ENCODE measurements at regions not wholly inside any gene's neighbourhood (a gene's known extent, or its start where the extent isn't known, plus 50 kb on each side); places are given as distances from the start of the nearest gene placed in this dataset.

- no peak for FAIRE-seq
- ATAC-seq: no peak
- Histone ChIP-seq H3K4me1 (no peaks in the 10 kb centered on the region), H3K9me3 (no peaks in the 10 kb centered on the region), H3K4me2 (no peak overlapping the region), H3K27ac (no peak overlapping the region), H3K4me3 (no peak overlapping the region)
- ChIA-PET POLR2A (no interaction called here), CTCF (no interaction called here)
- 0% methylated on average over 2 of the region's 2 CpGs for WGBS (ENCODE audit: missing lambda C conversion rate)
- TF ChIP-seq SMC3 (IDR thresholded peaks at IDR 0.05) (no peak), EP300 (IDR thresholded peaks at IDR 0.05) (no peak), JUNB (IDR thresholded peaks at IDR 0.05) (no peak), FOXS1 (CRISPR knock-in tag; IDR thresholded peaks at IDR 0.05) (no peak), JUN (IDR thresholded peaks at IDR 0.05) (no peak), MAZ (IDR thresholded peaks at IDR 0.05; ENCODE audit: borderline replicate concordance, low read depth, low read length) (no peak), CBX8 (IDR thresholded peaks at IDR 0.05) (no peak)
- TF ChIP-seq, protein P1, sequence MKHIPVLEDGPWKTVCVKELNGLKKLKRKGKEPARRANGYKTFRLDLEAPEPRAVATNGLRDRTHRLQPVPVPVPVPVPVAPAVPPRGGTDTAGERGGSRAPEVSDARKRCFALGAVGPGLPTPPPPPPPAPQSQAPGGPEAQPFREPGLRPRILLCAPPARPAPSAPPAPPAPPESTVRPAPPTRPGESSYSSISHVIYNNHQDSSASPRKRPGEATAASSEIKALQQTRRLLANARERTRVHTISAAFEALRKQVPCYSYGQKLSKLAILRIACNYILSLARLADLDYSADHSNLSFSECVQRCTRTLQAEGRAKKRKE (CRISPR knock-in tag; IDR thresholded peaks at IDR 0.05; ENCODE audit: low read depth): no peak
- TF ChIP-seq, protein P2, sequence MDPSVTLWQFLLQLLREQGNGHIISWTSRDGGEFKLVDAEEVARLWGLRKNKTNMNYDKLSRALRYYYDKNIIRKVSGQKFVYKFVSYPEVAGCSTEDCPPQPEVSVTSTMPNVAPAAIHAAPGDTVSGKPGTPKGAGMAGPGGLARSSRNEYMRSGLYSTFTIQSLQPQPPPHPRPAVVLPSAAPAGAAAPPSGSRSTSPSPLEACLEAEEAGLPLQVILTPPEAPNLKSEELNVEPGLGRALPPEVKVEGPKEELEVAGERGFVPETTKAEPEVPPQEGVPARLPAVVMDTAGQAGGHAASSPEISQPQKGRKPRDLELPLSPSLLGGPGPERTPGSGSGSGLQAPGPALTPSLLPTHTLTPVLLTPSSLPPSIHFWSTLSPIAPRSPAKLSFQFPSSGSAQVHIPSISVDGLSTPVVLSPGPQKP (IDR thresholded peaks at IDR 0.05; ENCODE audit: low read depth, low read length): no peak
- no peak for DNase-seq (ENCODE audit: low read depth in 1 of 2, low spot score in 1 of 2)
Measured at GRCh38 chr7:113374955-113375354, 256.6 kb upstream of the SMIM30 start.

DNA sequence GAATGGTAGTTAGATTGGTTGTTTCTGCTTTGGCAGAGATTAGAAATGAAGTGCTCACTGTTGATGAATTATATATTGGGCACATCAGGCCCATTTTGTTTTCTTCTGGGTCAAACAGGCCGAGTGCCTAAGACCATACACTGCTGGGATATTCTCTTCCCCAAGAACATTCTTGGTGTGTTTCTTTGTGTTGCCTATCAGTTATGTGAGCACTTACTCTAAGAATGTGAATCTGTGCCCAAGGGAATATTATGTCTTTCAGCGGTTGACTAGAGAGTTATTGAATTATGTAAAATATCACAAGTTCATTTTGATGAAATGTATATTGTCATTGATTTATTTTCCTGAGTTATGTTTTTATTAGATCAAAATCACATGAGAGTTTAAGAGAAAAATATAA, 255.5 kb upstream of the SMIM30 start:
- CTCF ChIA-PET: no interaction called here
- ATAC-seq (no peak), FAIRE-seq (no peak)

DNA sequence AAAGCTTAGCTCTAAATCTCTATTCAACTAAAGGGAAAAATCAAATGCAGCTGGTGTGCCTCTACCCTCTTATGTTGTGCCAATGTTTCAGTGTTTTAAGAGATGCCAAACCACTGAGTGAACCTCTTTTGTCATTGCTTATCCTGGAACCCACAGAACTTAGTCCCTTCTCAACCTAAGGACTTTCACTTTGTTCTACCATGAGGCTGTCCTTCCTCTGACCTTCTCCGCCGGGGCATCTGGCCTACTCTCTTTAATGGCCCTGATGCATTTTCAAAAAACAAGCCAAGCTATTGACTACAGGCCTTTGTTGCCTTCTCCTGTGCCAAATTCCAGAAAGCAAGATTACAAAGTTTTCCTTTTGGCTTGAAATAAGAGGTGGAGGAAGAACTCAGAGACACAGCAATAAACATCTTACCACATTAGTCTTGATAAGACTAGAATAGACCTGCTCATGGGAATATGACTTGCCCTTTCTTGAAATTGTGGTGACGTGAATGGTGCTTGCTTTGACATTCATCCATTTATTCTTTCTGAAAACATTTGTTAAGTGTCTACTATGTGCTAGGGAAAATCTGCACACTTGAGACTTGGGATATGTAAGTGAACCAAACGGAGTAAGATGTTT, 253.2 kb upstream of the SMIM30 start:
- DNase-seq (ENCODE audit: low read depth in 1 of 2, low spot score in 1 of 2): no peak
- no peak for ATAC-seq
- Histone ChIP-seq H3K27ac (no peak overlapping the region), H3K9me3 (no peaks in the 10 kb centered on the region), H3K4me2 (no peak overlapping the region), H3K4me1 (no peaks in the 10 kb centered on the region), H3K4me3 (no peak overlapping the region)
- TF ChIP-seq GATA3 (IDR thresholded peaks at IDR 0.05; ENCODE audit: borderline replicate concordance) (no peak), MAX (IDR thresholded peaks at IDR 0.05) (no peak), EHMT2 (IDR thresholded peaks at IDR 0.05; ENCODE audit: low read depth) (no peak), TP53 (CRISPR knock-in tag; IDR thresholded peaks at IDR 0.05) (no peak), MAFK (IDR thresholded peaks at IDR 0.05; ENCODE audit: partially characterized antibody) (no peak), MYC (IDR thresholded peaks at IDR 0.05; ENCODE audit: borderline replicate concordance, low read length) (no peak), KDM1A (IDR thresholded peaks at IDR 0.05; ENCODE audit: low read depth) (no peak), TFCP2L1 (CRISPR knock-in tag; IDR thresholded peaks at IDR 0.05) (no peak)
- TF ChIP-seq, protein P3, sequence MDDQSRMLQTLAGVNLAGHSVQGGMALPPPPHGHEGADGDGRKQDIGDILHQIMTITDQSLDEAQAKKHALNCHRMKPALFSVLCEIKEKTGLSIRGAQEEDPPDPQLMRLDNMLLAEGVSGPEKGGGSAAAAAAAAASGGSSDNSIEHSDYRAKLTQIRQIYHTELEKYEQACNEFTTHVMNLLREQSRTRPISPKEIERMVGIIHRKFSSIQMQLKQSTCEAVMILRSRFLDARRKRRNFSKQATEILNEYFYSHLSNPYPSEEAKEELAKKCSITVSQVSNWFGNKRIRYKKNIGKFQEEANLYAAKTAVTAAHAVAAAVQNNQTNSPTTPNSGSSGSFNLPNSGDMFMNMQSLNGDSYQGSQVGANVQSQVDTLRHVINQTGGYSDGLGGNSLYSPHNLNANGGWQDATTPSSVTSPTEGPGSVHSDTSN (IDR thresholded peaks at IDR 0.05): no peak
- WGBS (ENCODE audit: missing lambda C conversion rate): 35% methylated on average over 4 of the region's 4 CpGs
- no peak for FAIRE-seq
- CTCF ChIA-PET: interaction anchor here (0.6 kb wide), 1 partner anchor 28 kb away, joined by 3 read pairs; no protein-coding TSS in a partner anchor
- POLR2A ChIA-PET: no interaction called here

More for the DNA sequence above, 255.5 kb upstream of the SMIM30 start:
- TF ChIP-seq POLR2A (IDR thresholded peaks at IDR 0.05; ENCODE audit: low read length) (no peak), GATA3 (IDR thresholded peaks at IDR 0.05; ENCODE audit: borderline replicate concordance) (no peak), MAFK (IDR thresholded peaks at IDR 0.05; ENCODE audit: partially characterized antibody) (no peak), CBX2 (IDR thresholded peaks at IDR 0.05; ENCODE audit: borderline replicate concordance, low read depth) (no peak)
- H3K27ac ChIP-seq: no peak overlapping the region
- WGBS (ENCODE audit: missing lambda C conversion rate): 0% methylated on average over 2 of the region's 2 CpGs
- H3K4me3 ChIP-seq: no peak overlapping the region
- no peak for DNase-seq (ENCODE audit: low read depth in 1 of 2, low spot score in 1 of 2)
- H3K4me2 ChIP-seq: no peak overlapping the region
- H3K9me3 ChIP-seq: no peaks in the 10 kb centered on the region
- POLR2A ChIA-PET: no interaction called here
- H3K4me1 ChIP-seq: no peaks in the 10 kb centered on the region

All from A549 (cell line).